Esophagus squamous epithelium (tissue), 5 donors: ENCODE measurements at regions not wholly inside any gene's neighbourhood (a gene's known extent, or its start where the extent isn't known, plus 50 kb on each side); places are given as distances from the start of the nearest gene placed in this dataset.

Source experiments
- DNase-seq: peaks from one replicate; lab custom pipeline; 2025; lab: John Stamatoyannopoulos, UW
- H3K27ac ChIP-seq, 4 donors: fragments of 200-600 bp; sonication (generic); one replicate each; pipeline ENCODE4 v1.5.1; 2016 to 2019; ENCODE audit warnings: mild to moderate bottlenecking in 1 of 4
- H3K27me3 ChIP-seq, 4 donors: fragments of 200-600 bp; sonication (generic); 1 replicate in 3 of 4; 2 replicates in 1 of 4; pipeline versions ENCODE4 v1.5.1 to v1.6.0; 2017 to 2021; ENCODE audit warnings: antibody characterized with exemption in 1 of 4
- H3K36me3 ChIP-seq, 3 donors: fragments of 200-600 bp; sonication (generic); one replicate each; pipeline ENCODE4 v1.5.1; 2016 to 2019
- H3K4me1 ChIP-seq, 3 donors: fragments of 200-600 bp; sonication (generic); one replicate each; pipeline ENCODE4 v1.5.1; 2017 to 2019
- H3K4me3 ChIP-seq, 4 donors: fragments of 200-600 bp; sonication (generic); 1 replicate in 3 of 4; 2 replicates in 1 of 4; pipeline ENCODE4 v1.5.1; 2016 to 2019; ENCODE audit warnings: mild to moderate bottlenecking in 2 of 4, moderate library complexity in 1 of 4
- H3K9me3 ChIP-seq, 3 donors: fragments of 200-600 bp; sonication (generic); one replicate each; pipeline ENCODE4 v1.5.1; 2016 to 2019
- CTCF ChIP-seq, 6 experiments: fragments of 450-650 bp in 4 of 6; fragments of 200-600 bp in 2 of 6; sonication (generic) in 2 of 6; IDR thresholded peaks; one replicate each; pipeline ENCODE4 v1.5.1; 2016 to 2019; ENCODE audit warnings: antibody characterized with exemption in 6 of 6, mild to moderate bottlenecking in 4 of 6, moderate library complexity in 4 of 6
- POLR2A ChIP-seq, 4 donors: fragments of 450-650 bp; IDR thresholded peaks; one replicate each; pipeline ENCODE4 v1.6.1; 2017; ENCODE audit warnings: antibody characterized with exemption in 4 of 4, mild to moderate bottlenecking in 4 of 4, moderate library complexity in 3 of 4
- WGBS, 2 donors: methylation state at CpG; one replicate each; pipeline ENCODE4 v1.1.5; 2018; 5-methylcytosine and 5-hydroxymethylcytosine counted together
- intact Hi-C: fragments of 100-400 bp; cut with DNase I; formaldehyde crosslinking; loops from one replicate; pipeline ENCODE4 v1.15.0; 2022
- donor health status: DM: yes; HTN: yes; CAD: no.

- no peaks in the 10 kb centered on the region for H3K36me3 ChIP-seq
- intact Hi-C loops = no loop called here
Observed at GRCh38 chr2:146506851-146507250, 1338.0 kb upstream of the ACVR2A start.

GRCh38 chr2:146503366-146503765 is 1341.5 kb upstream of the ACVR2A start:
- 67 to 85% methylated on average over 1 of the region's 1 CpG for WGBS, 2 donors
- Histone ChIP-seq H3K27me3 (no peaks in the 10 kb centered on the region), H3K4me3 (no peak overlapping the region), H3K36me3 (no peaks in the 10 kb centered on the region), H3K4me1 (no peaks in the 10 kb centered on the region), H3K9me3 (no peaks in the 10 kb centered on the region), H3K27ac (no peak overlapping the region)
- DNase-seq = no peak
- TF ChIP-seq POLR2A (IDR thresholded peaks at IDR 0.05) (no peak), CTCF (IDR thresholded peaks at IDR 0.05) (no peak)
- intact Hi-C loops = no loop called here

More at GRCh38 chr2:146506851-146507250, 1338.0 kb upstream of the ACVR2A start:
- no peak overlapping the region for H3K4me3 ChIP-seq
- TF ChIP-seq CTCF (IDR thresholded peaks at IDR 0.05) (no peak), POLR2A (IDR thresholded peaks at IDR 0.05) (no peak)
- no peaks in the 10 kb centered on the region for H3K27me3 ChIP-seq
- H3K4me1 ChIP-seq = no peaks in the 10 kb centered on the region
- H3K9me3 ChIP-seq = no peaks in the 10 kb centered on the region
- no peak for DNase-seq
- H3K27ac ChIP-seq = no peak overlapping the region

- DNase-seq = no peak
- no peaks in the 10 kb centered on the region for H3K36me3 ChIP-seq
- peaks cover 0 to 6% (median 0%) of the 10 kb centered on the region in 3 donors for H3K9me3 ChIP-seq
- no peaks in the 10 kb centered on the region for H3K4me1 ChIP-seq
- H3K27ac ChIP-seq = no peak overlapping the region
- no peak overlapping the region for H3K4me3 ChIP-seq
- TF ChIP-seq CTCF (IDR thresholded peaks at IDR 0.05) (no peak), POLR2A (IDR thresholded peaks at IDR 0.05) (no peak)
- no peaks in the 10 kb centered on the region for H3K27me3 ChIP-seq
- WGBS, 2 donors = 68 to 78% methylated on average over 1 of the region's 1 CpG
- intact Hi-C loops = no loop called here
Observed at GRCh38 chr2:146496248-146496647, 1348.6 kb upstream of the ACVR2A start.

GRCh38 chr2:146489386-146489785 is 1355.4 kb upstream of the ACVR2A start:
- H3K4me1 ChIP-seq = no peaks in the 10 kb centered on the region
- H3K9me3 ChIP-seq = peaks cover 0 to 4% (median 0%) of the 10 kb centered on the region in 3 donors
- H3K27ac ChIP-seq = no peak overlapping the region
- 70 to 77% methylated on average over 1 of the region's 1 CpG for WGBS, 2 donors
- TF ChIP-seq CTCF (IDR thresholded peaks at IDR 0.05) = no peak
- no peak for TF ChIP-seq POLR2A (IDR thresholded peaks at IDR 0.05)
- DNase-seq = no peak
- no peaks in the 10 kb centered on the region for H3K27me3 ChIP-seq
- no peaks in the 10 kb centered on the region for H3K36me3 ChIP-seq
- no peak overlapping the region for H3K4me3 ChIP-seq
- intact Hi-C loops = no loop called here

GRCh38 chr2:146481629-146482028 is 1363.2 kb upstream of the ACVR2A start:
- WGBS, 2 donors = 39 to 60% methylated on average over 1 of the region's 1 CpG
- intact Hi-C loops = no loop called here
- H3K27me3 ChIP-seq = no peaks in the 10 kb centered on the region
- H3K9me3 ChIP-seq = no peaks in the 10 kb centered on the region
- no peak overlapping the region for H3K27ac ChIP-seq
- TF ChIP-seq POLR2A (IDR thresholded peaks at IDR 0.05) (no peak), CTCF (IDR thresholded peaks at IDR 0.05) (no peak)
- H3K36me3 ChIP-seq = no peaks in the 10 kb centered on the region
- H3K4me1 ChIP-seq = no peaks in the 10 kb centered on the region
- no peak overlapping the region for H3K4me3 ChIP-seq
- DNase-seq = no peak
